ENCODE measurements at regions not wholly inside any gene's neighbourhood (a gene's known extent, or its start where the extent isn't known, plus 50 kb on each side); places are given as distances from the start of the nearest gene placed in this dataset.
A peak's percentile ranks its signal among the peaks of the same experiment; 100 is the strongest.

- Histone ChIP-seq H3K36me3 (no peaks in the 10 kb centered on the region), H3K4me3 (no peak overlapping the region), H3K9me3 (no peaks in the 10 kb centered on the region), H3K27me3 (no peaks in the 10 kb centered on the region), H3K4me1 (no peaks in the 10 kb centered on the region), H3K27ac (no peak overlapping the region)
- intact Hi-C loops (cut with DNase I), result no loop called here
- 49 to 63% methylated on average over 1 of the region's 1 CpG for WGBS, 2 donors
- no peak for DNase-seq
- no peak for TF ChIP-seq POLR2A (IDR thresholded peaks at IDR 0.05)
- TF ChIP-seq, protein P1, sequence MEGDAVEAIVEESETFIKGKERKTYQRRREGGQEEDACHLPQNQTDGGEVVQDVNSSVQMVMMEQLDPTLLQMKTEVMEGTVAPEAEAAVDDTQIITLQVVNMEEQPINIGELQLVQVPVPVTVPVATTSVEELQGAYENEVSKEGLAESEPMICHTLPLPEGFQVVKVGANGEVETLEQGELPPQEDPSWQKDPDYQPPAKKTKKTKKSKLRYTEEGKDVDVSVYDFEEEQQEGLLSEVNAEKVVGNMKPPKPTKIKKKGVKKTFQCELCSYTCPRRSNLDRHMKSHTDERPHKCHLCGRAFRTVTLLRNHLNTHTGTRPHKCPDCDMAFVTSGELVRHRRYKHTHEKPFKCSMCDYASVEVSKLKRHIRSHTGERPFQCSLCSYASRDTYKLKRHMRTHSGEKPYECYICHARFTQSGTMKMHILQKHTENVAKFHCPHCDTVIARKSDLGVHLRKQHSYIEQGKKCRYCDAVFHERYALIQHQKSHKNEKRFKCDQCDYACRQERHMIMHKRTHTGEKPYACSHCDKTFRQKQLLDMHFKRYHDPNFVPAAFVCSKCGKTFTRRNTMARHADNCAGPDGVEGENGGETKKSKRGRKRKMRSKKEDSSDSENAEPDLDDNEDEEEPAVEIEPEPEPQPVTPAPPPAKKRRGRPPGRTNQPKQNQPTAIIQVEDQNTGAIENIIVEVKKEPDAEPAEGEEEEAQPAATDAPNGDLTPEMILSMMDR (IDR thresholded peaks at IDR 0.05), result no peak
Observed at GRCh38 chr7:113717739-113718138, 201.1 kb downstream of the PPP1R3A start.

DNA sequence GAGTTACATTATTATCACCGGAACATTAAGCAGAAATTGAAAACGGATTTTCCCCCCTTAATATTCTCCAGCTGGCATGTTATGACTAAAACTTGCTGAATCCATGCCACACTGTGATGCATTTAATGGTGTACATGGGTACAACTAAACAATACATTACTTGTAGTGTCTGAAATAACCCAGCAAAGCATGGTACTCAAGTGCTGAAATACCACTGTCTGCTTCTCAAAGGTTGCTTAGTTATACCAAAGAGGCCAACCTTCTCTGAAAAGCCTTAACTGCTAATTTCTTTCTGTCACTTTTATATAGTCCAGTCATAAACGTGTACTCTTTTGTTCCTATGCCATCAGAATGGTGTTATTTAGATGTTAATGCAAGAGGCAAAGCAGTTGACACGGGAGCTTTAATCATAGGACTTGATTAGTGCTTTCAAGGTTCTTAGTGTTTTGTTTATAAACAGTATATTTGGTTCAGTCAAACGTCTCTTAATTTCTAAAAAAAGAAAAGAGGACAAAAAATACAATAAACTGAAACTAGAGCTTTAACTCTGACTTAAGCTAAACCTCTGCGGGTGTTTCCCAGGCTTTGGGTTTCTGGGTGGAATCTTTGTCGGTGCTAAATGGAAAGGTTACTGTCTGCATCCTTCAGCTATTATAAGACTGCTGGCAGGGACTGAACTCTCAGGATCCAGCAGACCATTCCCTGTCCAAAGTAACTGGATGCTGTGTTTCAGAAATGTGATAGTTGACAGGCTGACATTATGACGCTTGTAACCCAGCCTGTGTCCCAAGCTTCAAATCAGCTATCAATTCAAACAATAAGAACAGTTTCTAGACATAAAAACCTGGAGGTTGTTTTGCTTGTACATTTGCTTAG is 202.6 kb downstream of the PPP1R3A start:
- H3K4me3 ChIP-seq, result no peak overlapping the region
- TF ChIP-seq POLR2A (IDR thresholded peaks at IDR 0.05), result no peak
- TF ChIP-seq, protein P1 (IDR thresholded peaks at IDR 0.05), result no peak
- DNase-seq, result no peak
- no peak overlapping the region for H3K27ac ChIP-seq
- H3K27me3 ChIP-seq, result no peaks in the 10 kb centered on the region
- 46 to 51% methylated on average over 8 of the region's 8 CpGs for whole genome bisulfite sequencing, 2 donors
- intact Hi-C loops (cut with DNase I), result no loop called here
- H3K36me3 ChIP-seq, result no peaks in the 10 kb centered on the region
- no peaks in the 10 kb centered on the region for H3K9me3 ChIP-seq
- H3K4me1 ChIP-seq, result no peaks in the 10 kb centered on the region

- WGBS, 2 donors, result 37 to 57% methylated on average over 1 of the region's 1 CpG
- intact Hi-C loops (cut with DNase I), result no loop called here
- no peaks in the 10 kb centered on the region for H3K27me3 ChIP-seq
Observed at GRCh38 chr7:113715262-113715661, 203.5 kb downstream of the PPP1R3A start.

GRCh38 chr7:113710310-113711096 is 208.3 kb downstream of the PPP1R3A start:
- WGBS, 2 donors, result 43 to 45% methylated on average over 4 of the region's 4 CpGs
- Histone ChIP-seq H3K27ac (no peak overlapping the region), H3K27me3 (no peaks in the 10 kb centered on the region), H3K4me3 (no peak overlapping the region), H3K9me3 (no peaks in the 10 kb centered on the region), H3K36me3 (no peaks in the 10 kb centered on the region), H3K4me1 (no peaks in the 10 kb centered on the region)
- TF ChIP-seq POLR2A (IDR thresholded peaks at IDR 0.05), result no peak
- TF ChIP-seq, protein P1 (IDR thresholded peaks at IDR 0.05), result peak; percentile 69 to 92 (median 82)
- DNase-seq, result no peak
- intact Hi-C loops (cut with DNase I), result no loop called here

More at GRCh38 chr7:113715262-113715661, 203.5 kb downstream of the PPP1R3A start:
- no peak overlapping the region for H3K4me3 ChIP-seq
- H3K27ac ChIP-seq, result no peak overlapping the region
- H3K9me3 ChIP-seq, result no peaks in the 10 kb centered on the region
- TF ChIP-seq, protein P1 (IDR thresholded peaks at IDR 0.05), result no peak
- TF ChIP-seq POLR2A (IDR thresholded peaks at IDR 0.05), result no peak
- no peaks in the 10 kb centered on the region for H3K36me3 ChIP-seq
- no peak for DNase-seq
- no peaks in the 10 kb centered on the region for H3K4me1 ChIP-seq

- H3K27ac ChIP-seq, result no peak overlapping the region
- H3K27me3 ChIP-seq, result no peaks in the 10 kb centered on the region
- H3K4me3 ChIP-seq, result no peak overlapping the region
- TF ChIP-seq, protein P1 (IDR thresholded peaks at IDR 0.05), result no peak
- TF ChIP-seq POLR2A (IDR thresholded peaks at IDR 0.05), result no peak
- H3K36me3 ChIP-seq, result no peaks in the 10 kb centered on the region
- no peaks in the 10 kb centered on the region for H3K4me1 ChIP-seq
- no peak for DNase-seq
- intact Hi-C loops (cut with DNase I), result no loop called here
- no peaks in the 10 kb centered on the region for H3K9me3 ChIP-seq
- 76 to 87% methylated on average over 1 of the region's 1 CpG for WGBS, 2 donors
Observed at GRCh38 chr7:113705439-113705838, 213.4 kb downstream of the PPP1R3A start.

Data from esophagus squamous epithelium (tissue), 5 donors.